Neural progenitor cell (in vitro differentiated cells): ENCODE measurements at regions not wholly inside any gene's neighbourhood (a gene's known extent, or its start where the extent isn't known, plus 50 kb on each side); places are given as distances from the start of the nearest gene placed in this dataset.

Experiments used
- CTCF ChIP-seq: fragments of 200-600 bp; sonication (generic); IDR thresholded peaks from 2 replicates; pipeline ENCODE4 v1.5.1; 2017; ENCODE audit warnings: antibody characterized with exemption, mild to moderate bottlenecking
- EZH2 ChIP-seq: fragments of 200-600 bp; sonication (generic); IDR thresholded peaks from 2 replicates; pipeline ENCODE4 v1.6.1; 2017; ENCODE audit warnings: antibody characterized with exemption, mild to moderate bottlenecking, moderate library complexity

DNA sequence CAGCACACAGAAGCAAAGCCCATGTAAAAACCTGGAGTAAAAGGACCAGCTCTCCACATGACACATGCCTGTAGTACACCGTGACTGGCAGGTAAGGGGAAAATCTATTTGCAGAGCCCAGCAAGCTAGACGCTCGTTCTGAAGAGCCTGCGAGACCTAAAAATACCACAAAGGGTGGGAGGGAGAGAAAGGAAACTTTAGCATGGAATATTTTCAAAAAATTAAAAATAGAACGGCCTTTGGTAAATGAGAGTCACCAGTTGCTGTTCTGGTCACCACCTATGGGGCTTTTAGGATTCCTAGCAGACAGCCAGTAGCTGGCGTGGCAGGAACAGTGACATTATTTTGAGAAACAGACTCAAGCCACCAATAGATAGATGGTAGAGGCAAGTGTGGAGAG is 115.5 kb downstream of the MID1IP1 start:
- TF ChIP-seq EZH2: no peak
- no peak for TF ChIP-seq CTCF
